Breast epithelium (tissue), 3 donors: ENCODE measurements at regions not wholly inside any gene's neighbourhood (a gene's known extent, or its start where the extent isn't known, plus 50 kb on each side); places are given as distances from the start of the nearest gene placed in this dataset.

Experiments
- CTCF ChIP-seq, 3 donors: fragments of 450-650 bp; IDR thresholded peaks; one replicate each; pipeline ENCODE4 v1.5.1; 2016 to 2017; ENCODE audit warnings: antibody characterized with exemption in 3 of 3, mild to moderate bottlenecking in 3 of 3, moderate library complexity in 3 of 3
- POLR2A ChIP-seq: fragments of 450-650 bp; IDR thresholded peaks from one replicate; pipeline ENCODE4 v1.6.1; 2016; ENCODE audit warnings: antibody characterized with exemption, mild to moderate bottlenecking, moderate library complexity

DNA sequence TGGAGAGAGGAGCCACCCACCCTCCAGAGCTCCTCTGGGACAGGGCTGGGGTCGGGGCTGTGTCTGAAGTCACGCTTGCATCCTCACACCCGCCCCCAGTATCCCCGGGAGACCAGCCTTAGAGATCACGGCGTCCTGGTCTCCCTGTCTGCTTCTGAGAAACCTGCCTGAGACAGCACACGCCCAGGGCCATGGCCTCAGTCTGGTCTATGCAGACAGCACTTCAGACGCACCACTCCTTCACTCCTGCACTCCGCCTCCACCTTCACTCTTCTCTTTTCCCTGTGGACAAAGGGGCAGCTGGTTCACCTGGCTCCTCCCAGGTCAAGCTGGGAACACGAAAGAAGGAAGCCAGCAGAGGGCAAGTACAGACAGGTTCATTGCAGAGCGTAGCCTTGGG lies 248.0 kb upstream of the GSE1 start:
- no peak for TF ChIP-seq CTCF (IDR thresholded peaks at IDR 0.05)
- TF ChIP-seq POLR2A = no peak
